WTC11 (cell line): ENCODE measurements at regions not wholly inside any gene's neighbourhood (a gene's known extent, or its start where the extent isn't known, plus 50 kb on each side); places are given as distances from the start of the nearest gene placed in this dataset.
"Not testable (repeated sequence)": the region's sequence is repeated elsewhere in the genome, so short reads cannot be mapped to it uniquely, and the experiment has no call there.

Source experiments
- ATF2 ChIP-seq: sonication (generic); formaldehyde crosslinking; IDR thresholded peaks from 2 replicates; pipeline ENCODE4 v1.8.1; 2022; ENCODE audit warnings: low read depth, missing genetic modification reagents, borderline replicate concordance
- ATF6 ChIP-seq: sonication (generic); formaldehyde crosslinking; IDR thresholded peaks from 2 replicates; pipeline ENCODE4 v1.8.1; 2023; ENCODE audit warnings: mild to moderate bottlenecking, missing genetic modification reagents
- CTCF ChIP-seq: fragments of 200-600 bp; IDR thresholded peaks from 2 replicates; pipeline ENCODE4 v1.8.0; 2022; ENCODE audit warnings: antibody characterized with exemption
- E2F1 ChIP-seq: sonication (generic); formaldehyde crosslinking; IDR thresholded peaks from 2 replicates; pipeline ENCODE4 v1.8.0; 2022; ENCODE audit warnings: mild to moderate bottlenecking, missing genetic modification reagents
- NFYB ChIP-seq: sonication (generic); formaldehyde crosslinking; conservative IDR thresholded peaks from 2 replicates; pipeline ENCODE4 v1.8.0; 2022; ENCODE audit warnings: low read depth, missing genetic modification reagents
- SP1 ChIP-seq: sonication (generic); formaldehyde crosslinking; conservative IDR thresholded peaks from 2 replicates; pipeline ENCODE4 v1.8.1; 2022; ENCODE audit warnings: missing genetic modification reagents
- TEAD1 ChIP-seq: sonication (generic); formaldehyde crosslinking; IDR thresholded peaks from 2 replicates; pipeline ENCODE4 v1.8.0; 2022; ENCODE audit warnings: mild to moderate bottlenecking, missing genetic modification reagents

GRCh38 chr3:156068151-156068550 lies 52.2 kb upstream of the KCNAB1 start:
- not testable (repeated sequence) for TF ChIP-seq NFYB; E2F1 (CRISPR knock-in tag); CTCF; SP1 (CRISPR knock-in tag); ATF2; ATF6; TEAD1
